ENCODE measurements at regions not wholly inside any gene's neighbourhood (a gene's known extent, or its start where the extent isn't known, plus 50 kb on each side); places are given as distances from the start of the nearest gene placed in this dataset.

DNA sequence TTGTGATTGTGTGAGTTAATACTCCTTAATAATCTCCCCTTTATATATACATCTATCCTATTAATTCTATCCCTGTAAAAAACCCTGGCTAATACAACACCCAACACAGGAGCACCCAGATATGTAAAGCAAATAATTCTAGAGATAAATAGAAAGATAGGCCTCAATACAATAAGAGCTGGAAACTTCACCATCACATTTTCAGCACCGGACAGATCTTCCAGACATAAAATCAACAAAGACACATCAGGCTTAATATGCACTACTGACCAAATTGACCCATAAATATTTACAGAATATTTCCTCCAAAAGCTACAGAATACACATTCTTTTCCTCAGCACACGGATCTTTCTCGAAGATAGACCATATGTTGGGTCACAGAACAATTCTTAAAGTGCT is 71.0 kb upstream of the ST8SIA4 start:
- DNase-seq, result no peak

GRCh38 chr5:100970646-100971255 is 67.7 kb upstream of the ST8SIA4 start:
- DNase-seq, result no peak

GRCh38 chr5:100965291-100965690 is 62.2 kb upstream of the ST8SIA4 start:
- DNase-seq, result no peak

Data from activated CD4-positive, alpha-beta T cell treated with anti-CD3 and anti-CD28 coated beads, Interleukin-10, Interleukin-2, amounts not matched to agents 100 ng/mL and 50 ng/mL, durations not matched to agents 16 hours and 8 hours (primary cell).